ENCODE measurements at regions not wholly inside any gene's neighbourhood (a gene's known extent, or its start where the extent isn't known, plus 50 kb on each side); places are given as distances from the start of the nearest gene placed in this dataset.
"Not testable (repeated sequence)": the region's sequence is repeated elsewhere in the genome, so short reads cannot be mapped to it uniquely, and the experiment has no call there.

- no peak for DNase-seq
These were observed 148.1 kb downstream of the TRIML1 start for GRCh38 chr4:188287169-188287894.

GRCh38 chr4:188289531-188290125 is 150.4 kb downstream of the TRIML1 start:
- no peak for DNase-seq

DNA sequence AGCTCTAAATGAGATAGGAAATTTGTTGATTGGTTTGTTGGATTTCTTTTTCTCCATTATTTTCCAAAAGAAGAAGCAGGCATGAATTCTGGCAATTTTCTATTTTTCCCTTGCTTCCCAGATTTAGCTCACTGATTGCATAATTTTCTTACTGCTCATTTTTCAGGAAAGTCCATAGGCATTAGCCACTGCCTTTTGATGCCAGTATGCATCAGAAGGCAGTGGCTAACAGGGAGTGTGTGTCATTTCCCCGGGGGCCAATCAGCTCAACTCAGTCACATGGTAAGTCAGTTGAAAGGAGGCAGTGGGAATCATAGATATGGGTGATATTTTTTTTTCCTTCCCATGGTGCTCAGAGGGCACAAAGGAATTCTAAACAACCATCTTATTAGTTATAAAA is 156.7 kb downstream of the TRIML1 start:
- no peak for DNase-seq

GRCh38 chr4:188296331-188296730 is 157.1 kb downstream of the TRIML1 start:
- DNase-seq: no peak

DNA sequence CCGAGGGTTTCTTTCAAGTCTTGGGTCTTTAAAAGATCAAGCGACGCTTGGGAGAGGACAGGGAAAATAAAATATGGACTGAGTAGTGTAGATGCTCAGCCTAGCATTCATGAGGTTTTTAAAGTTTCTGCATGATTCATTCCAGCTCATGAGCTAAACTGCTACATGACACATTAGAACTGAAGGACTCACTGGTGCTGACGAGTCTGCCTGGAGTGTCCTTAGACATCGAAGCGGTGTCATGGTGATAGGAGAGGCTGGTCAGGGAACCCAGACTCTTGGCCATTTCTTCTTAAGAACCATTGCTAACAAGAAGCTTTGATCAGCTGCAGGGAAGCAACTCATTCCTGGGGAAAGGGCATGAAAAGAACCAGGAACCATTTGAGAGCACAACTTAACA is 158.6 kb downstream of the TRIML1 start:
- no peak for DNase-seq

- no peak for DNase-seq
These were observed 159.9 kb downstream of the TRIML1 start for GRCh38 chr4:188299161-188299560.

DNA sequence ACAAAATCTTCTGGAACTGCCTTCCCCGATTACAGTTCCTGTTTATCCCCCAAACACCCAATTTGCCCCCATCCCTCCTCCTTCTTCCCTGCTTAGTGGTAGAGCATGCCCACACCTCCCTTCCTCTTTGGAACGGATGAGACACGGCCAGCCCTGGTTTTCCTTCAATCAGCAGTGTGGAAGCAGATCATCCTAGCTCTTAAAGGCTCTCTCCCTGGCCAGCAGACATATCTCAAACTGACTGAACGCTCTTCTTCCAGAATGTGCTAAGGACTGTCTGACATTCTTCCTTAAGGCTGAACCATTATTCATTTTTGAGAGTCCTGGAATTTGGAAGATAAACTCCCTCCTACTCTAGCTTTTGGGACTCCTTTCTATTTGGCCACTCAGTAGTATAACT is 161.1 kb downstream of the TRIML1 start:
- DNase-seq: no peak

DNA sequence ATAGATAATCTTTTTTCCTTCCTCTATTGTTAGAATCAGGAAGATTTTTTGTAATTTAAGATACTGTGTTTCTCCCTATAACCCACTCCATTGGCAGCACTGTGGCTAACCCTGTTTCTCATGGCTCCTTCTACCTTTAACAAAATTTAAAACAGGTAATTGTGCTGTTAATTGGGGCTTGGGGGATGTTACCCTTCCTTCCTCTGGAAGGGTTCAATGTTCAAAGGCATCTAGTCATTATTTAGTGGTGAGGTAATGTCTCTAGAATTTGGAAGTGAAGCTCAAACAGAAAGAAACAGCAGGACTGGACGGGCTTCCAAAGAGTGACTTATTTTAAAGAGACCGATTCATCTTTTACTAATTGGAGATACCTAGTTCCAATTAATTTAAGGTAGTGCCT is 166.4 kb downstream of the TRIML1 start:
- no peak for DNase-seq

DNA sequence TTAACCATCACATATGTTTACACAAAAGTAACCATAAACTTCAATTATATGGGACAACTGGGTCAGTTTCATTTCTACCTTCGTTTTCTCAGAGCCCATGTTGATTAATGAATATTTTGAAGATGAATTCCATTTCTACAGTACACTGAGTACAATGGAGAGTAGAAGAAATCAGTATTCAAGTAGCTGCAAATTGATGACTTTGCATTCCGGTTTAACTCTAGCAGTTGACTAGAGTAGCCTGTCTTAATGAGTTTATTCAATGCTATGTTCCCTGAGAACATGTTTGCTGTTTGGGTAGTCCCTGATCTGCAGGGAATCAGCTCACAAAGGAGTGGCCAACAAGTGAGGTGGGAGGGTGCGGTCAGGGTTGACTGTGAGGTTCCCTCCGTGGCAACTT is 168.3 kb downstream of the TRIML1 start:
- DNase-seq: no peak

DNA sequence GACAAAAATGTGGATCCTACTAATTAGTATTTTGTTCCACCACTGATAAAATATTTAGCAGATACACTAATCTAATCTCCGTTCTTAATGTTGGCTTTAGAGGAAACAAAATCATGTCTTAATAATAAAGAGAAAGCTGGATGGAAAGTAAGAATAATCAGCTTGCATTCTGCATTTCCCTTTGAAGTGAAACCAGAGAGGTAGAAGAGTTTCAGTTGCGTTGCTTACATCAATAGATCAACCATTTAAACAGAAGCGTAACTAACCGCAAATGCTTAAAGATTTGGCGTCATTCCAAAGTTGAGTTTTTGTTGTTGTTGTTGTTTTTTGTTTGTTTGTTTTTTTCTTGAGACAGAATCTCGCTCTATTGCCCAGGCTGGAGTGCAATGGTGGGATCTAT is 168.9 kb downstream of the TRIML1 start:
- DNase-seq: no peak

DNA sequence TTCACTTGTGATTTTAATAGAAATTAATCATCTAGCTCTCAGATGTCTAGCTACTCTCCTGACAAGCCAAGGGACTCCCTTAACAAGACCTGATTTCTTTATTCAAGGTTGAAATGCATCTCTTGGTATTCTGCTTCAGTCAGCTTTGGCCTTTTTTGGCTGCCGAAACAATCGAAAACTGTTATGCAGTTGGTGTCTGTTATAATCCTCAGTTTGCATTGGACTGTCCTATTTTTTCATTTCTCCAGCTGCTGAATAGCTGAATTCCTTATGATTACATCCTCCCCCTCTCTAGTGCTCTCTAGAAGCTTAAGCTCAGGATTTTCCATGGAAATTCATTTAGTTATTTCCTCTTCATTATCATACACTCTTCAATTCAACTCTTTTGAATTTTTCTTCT is 177.2 kb downstream of the TRIML1 start:
- no peak for DNase-seq

GRCh38 chr4:188328966-188329365 is 189.7 kb downstream of the TRIML1 start:
- DNase-seq: no peak

DNA sequence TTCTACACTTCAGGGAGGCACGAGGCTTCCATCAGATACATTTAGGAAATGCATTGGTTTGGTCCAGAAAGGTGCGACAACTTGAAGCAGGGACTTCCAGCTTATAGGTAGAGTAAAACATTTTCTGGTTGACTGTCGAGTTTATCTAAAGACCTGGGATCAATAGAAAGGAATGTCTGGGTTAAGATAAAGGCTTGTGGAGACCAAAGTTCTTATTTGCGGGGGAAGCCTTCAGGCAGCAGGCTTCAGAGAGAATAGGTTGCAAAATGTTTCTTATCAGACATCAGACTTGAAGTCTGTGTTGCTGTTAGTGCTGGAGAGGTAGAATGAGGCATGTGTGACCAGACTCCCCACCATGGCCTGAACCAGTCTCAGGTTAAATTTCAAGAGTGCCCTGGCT is 190.3 kb downstream of the TRIML1 start:
- no peak for DNase-seq

DNA sequence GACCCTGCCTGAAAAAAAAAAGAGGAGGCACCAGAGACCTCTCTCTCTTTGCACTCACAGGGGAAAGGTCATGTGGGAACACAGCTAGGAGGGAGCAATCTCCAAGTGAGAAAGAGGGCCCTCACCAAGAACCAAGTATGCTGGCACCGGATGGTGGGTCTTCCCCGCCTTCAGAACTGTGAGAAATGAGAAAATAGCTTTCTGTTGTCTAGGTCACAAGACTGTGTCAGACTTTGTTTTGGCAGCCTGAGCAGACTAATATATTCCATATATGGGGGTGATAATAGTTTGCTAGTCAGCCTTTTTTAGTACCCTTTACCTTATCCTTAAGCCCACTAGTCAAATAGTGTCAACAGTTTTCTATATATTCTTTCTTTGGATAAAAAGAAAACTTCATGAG is 193.0 kb downstream of the TRIML1 start:
- no peak for DNase-seq

- no peak for DNase-seq
These were observed 197.7 kb downstream of the TRIML1 start for GRCh38 chr4:188336891-188337290.

DNA sequence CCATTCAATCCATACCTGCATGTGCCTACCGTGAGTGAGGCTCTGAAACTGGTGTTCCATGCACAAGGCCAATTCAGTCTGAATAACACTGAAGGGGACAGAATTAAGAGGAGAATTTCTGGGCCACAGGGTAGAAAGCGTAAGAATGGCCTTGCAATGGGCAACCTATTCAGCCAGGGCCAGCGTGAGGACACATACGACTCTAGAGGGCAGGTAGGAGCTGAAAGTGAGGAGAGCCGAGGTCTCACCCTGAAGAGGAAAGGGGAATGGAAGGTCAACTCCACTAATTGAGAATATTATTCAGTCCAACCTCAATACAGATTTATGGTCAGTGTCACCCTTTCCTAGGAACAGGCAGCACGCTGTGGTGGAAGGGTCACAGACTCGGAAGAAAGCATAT is 202.2 kb downstream of the TRIML1 start:
- DNase-seq: no peak

DNA sequence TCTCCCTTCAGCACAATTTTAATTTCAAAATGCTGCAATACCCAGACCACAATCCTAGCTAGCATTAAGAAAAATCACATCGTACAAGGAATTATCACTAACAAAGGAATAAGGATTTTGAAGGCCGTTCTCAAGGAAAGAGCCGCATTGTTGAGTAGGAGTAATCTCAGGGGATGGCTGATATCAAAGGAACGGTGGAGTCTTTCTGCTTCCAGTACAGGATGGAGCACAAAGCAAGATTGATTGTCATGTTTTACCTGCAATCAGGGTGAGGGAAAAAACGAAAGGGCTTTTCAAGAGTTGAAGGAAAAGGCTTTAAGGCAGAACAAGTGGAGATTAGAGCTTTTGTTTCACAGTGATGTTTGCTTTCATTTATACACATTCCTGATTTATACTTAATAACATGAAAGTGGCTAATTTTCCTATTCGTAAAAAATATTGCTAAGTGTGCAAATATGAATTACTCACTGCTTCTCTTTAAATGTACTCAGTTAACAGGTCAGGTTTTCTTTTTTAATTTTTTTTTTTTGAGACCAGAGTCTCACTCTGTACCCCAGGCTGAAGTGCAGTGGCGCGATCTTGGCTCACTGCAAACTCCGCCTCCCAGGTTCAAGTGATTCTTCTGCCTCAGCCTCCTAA is 207.0 kb downstream of the TRIML1 start:
- no peak for DNase-seq

DNA sequence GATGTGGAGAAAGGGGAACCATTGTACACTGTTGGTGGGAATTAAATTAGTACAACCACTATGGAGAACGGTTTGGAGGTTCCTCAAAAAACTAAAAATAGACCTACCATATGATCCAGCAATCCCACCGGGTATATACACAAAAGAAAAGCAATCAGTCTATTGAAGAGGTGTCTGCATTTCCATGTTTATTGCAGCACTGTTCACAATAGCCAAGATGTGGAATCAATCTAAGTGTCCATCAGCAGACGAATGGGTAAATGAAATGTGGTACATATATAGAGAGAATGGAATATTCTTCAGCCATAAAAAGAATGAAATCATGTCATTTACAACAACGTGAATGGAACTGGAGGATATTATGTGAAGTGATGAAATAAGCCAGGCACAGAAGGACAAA is 208.1 kb downstream of the TRIML1 start:
- DNase-seq: no peak

DNA sequence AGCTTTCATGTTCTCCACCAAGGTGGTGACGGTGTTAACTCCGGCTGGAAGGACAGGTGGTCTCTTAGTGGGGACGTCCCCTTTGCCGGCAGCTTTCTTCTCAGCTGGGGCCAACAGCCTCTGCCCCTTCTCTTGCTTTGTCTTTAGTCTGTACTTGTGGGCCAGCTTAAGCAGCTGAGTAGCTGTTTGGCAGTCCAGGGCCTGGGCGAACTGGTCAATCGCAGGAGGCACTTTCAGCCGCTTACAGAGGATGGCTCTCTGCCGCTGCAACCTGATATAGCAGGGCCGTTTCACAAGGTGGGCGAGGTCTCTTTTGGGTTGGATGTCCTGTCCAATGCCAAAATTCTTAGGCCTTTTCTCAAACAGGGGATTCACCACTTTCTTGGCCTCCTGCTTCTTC is 210.3 kb downstream of the TRIML1 start:
- DNase-seq: not testable (repeated sequence)

DNA sequence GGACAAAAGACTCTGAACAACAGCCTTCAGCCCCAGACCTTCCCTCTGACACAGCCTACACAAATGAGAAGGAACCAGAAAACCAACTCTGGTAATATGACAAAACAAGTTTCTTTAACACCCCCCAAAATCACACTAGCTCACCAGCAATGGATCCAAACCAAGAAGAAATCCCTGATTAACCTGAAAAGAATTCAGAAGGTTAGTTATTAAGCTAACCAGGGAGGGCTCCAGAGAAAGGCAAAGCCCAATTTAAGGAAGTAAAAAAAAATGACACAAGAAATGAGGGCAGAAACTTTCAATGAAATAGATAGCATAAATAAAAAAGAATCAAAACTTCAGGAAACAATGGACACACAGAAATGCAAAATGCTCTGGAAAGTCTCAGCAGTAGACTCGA is 224.0 kb downstream of the TRIML1 start:
- DNase-seq: no peak

GRCh38 chr4:188370777-188371176 is 231.5 kb downstream of the TRIML1 start:
- DNase-seq: no peak

- DNase-seq: no peak
These were observed 232.8 kb downstream of the TRIML1 start for GRCh38 chr4:188372058-188372457.

DNA sequence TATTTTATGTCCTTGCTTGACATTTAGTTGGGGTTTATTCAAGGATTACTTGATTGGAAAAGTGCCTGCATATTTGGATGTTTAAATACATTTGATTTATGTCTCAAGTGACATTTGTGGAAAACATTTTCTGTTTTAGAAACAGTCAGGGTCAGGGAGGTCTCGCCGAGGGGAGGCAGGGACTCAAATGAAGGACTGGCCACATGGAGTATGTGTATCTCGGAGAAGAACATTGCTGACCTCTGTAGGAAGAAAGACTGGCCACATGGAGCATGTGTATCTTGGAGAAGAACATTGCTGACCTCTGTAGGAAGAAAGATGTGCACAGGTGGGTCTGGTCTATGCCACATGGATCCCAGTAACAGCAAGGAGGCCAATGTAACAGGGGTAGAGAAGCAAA is 233.6 kb downstream of the TRIML1 start:
- no peak for DNase-seq

DNA sequence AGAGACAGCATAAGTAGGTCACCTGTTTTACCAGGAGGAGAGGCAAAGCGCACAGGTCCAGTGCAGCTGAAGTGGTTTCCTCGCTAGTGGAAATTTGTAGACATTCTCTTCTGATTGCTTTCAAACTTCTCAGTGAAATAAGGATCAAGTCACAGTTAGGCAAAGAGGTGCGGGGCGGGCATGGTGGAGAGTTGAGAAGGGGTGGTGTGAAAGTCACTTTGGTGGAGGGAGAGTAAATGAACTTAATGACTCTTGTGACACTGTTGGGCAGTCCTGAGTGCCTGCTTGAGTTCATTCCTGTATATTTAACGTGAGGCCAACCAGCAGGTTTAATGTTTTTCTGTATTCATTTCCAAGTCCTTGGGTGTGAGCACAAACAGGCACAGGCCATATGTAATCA is 235.6 kb downstream of the TRIML1 start:
- DNase-seq: no peak

DNA sequence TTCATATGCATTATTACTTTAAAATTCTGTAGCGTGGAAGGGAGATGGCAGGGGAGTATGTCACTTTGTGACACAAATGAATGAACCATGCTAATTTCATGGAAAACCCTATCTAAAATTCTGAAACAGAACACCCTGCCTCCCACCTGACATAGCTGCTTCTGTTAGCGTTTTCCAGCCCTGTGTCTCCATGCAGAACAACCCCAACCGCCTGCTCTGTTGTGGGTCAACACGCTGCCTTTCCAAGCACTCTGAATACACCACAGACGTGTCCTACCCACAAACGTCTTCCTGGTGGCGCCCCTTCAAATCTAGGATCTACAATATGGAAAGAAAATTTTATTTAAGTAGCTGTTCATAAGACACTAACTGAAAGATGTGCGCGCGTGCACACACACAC is 238.6 kb downstream of the TRIML1 start:
- no peak for DNase-seq
